MM.1S (cell line): ENCODE measurements at regions not wholly inside any gene's neighbourhood (a gene's known extent, or its start where the extent isn't known, plus 50 kb on each side); places are given as distances from the start of the nearest gene placed in this dataset.

Experiments
- DNase-seq: peaks from one replicate; pipeline ENCODE4 v3.0.0-alpha.2; 2015
- H2AFZ ChIP-seq: fragments of 300-600 bp; sonication (generic); 2 replicates; pipeline ENCODE4 v1.6.0; 2016; ENCODE audit warnings: antibody characterized with exemption, low read length
- H3F3A ChIP-seq: fragments of 300-600 bp; sonication (generic); 2 replicates; pipeline ENCODE4 v1.6.1; 2016; ENCODE audit warnings: mild to moderate bottlenecking, antibody characterized with exemption, low read length, moderate library complexity, mixed read lengths; ENCODE audit not compliant: insufficient read depth
- H3K27ac ChIP-seq: fragments of 300-600 bp; sonication (generic); 2 replicates; pipeline ENCODE4 v1.5.1; 2016; ENCODE audit warnings: mild to moderate bottlenecking, low read length
- H3K27me3 ChIP-seq: fragments of 300-600 bp; sonication (generic); replicated peaks from 2 replicates; pipeline ENCODE4 v1.6.0; 2016; ENCODE audit warnings: low read length; ENCODE audit not compliant: insufficient read depth
- H3K36me3 ChIP-seq: fragments of 300-600 bp; sonication (generic); replicated peaks from 2 replicates; pipeline ENCODE4 v1.6.1; 2016; ENCODE audit warnings: mild to moderate bottlenecking, low read length, mixed read lengths; ENCODE audit not compliant: insufficient read depth
- H3K4me1 ChIP-seq: fragments of 300-600 bp; sonication (generic); 2 replicates; pipeline ENCODE4 v1.6.1; 2016; ENCODE audit warnings: low read length, mixed read lengths
- H3K4me2 ChIP-seq: fragments of 300-600 bp; sonication (generic); 2 replicates; pipeline ENCODE4 v1.6.0; 2016; ENCODE audit warnings: low read depth, low read length
- H3K4me3 ChIP-seq: fragments of 300-600 bp; sonication (generic); 2 replicates; pipeline ENCODE4 v1.5.1; 2016; ENCODE audit warnings: low read length, mixed read lengths
- H3K79me2 ChIP-seq: fragments of 300-600 bp; sonication (generic); 2 replicates; pipeline ENCODE4 v1.6.1; 2016; ENCODE audit warnings: mixed run types, low read length, mixed read lengths
- H3K9ac ChIP-seq: fragments of 300-600 bp; sonication (generic); 2 replicates; pipeline ENCODE4 v1.6.1; 2016; ENCODE audit warnings: low read length, mixed read lengths
- H3K9me2 ChIP-seq: fragments of 300-600 bp; sonication (generic); replicated peaks from 2 replicates; pipeline ENCODE4 v1.6.1; 2016; ENCODE audit warnings: mild to moderate bottlenecking, low read length, mixed read lengths; ENCODE audit not compliant: insufficient read depth
- H3K9me3 ChIP-seq: fragments of 300-600 bp; sonication (generic); replicated peaks from 2 replicates; pipeline ENCODE4 v1.6.1; 2016; ENCODE audit warnings: mild to moderate bottlenecking, low read length, mixed read lengths; ENCODE audit not compliant: insufficient read depth
- H4K20me1 ChIP-seq: fragments of 300-600 bp; sonication (generic); 2 replicates; pipeline ENCODE4 v1.6.1; 2016; ENCODE audit warnings: mild to moderate bottlenecking, low read length, moderate library complexity, mixed read lengths; ENCODE audit not compliant: insufficient read depth
- CTCF ChIP-seq: fragments of 300-600 bp; sonication (generic); IDR thresholded peaks from 2 replicates; pipeline ENCODE4 v1.5.1; 2016; ENCODE audit warnings: antibody characterized with exemption, low read length, mixed read lengths
- EZH2 ChIP-seq: fragments of 300-600 bp; sonication (generic); optimal IDR thresholded peaks from 2 replicates; pipeline ENCODE3; 2017; ENCODE audit warnings: low read depth, mild to moderate bottlenecking, antibody characterized with exemption, low read length, mixed read lengths
- EZH2phosphoT487 ChIP-seq: fragments of 300-600 bp; sonication (generic); IDR thresholded peaks from 2 replicates; pipeline ENCODE4 v1.6.1; 2018; ENCODE audit warnings: antibody characterized with exemption, low read length

GRCh38 chr12:128008341-128008740 is 258.6 kb upstream of the TMEM132C start:
- no peak overlapping the region for H3K27ac ChIP-seq
- H3K36me3 ChIP-seq = no peaks in the 10 kb centered on the region
- no peaks in the 10 kb centered on the region for H3K27me3 ChIP-seq
- H3K9me3 ChIP-seq = no peaks in the 10 kb centered on the region
- no peaks in the 10 kb centered on the region for H3K9me2 ChIP-seq
- H3K79me2 ChIP-seq = no peaks in the 10 kb centered on the region
- H3K4me3 ChIP-seq = no peak overlapping the region
- no peak overlapping the region for H3K4me2 ChIP-seq
- H3K9ac ChIP-seq = no peak overlapping the region
- DNase-seq = no peak
- TF ChIP-seq EZH2phosphoT487 (no peak), CTCF (no peak), EZH2 (no peak)
- no peak overlapping the region for H2AFZ ChIP-seq
- H4K20me1 ChIP-seq = no peaks in the 10 kb centered on the region
- no peaks in the 10 kb centered on the region for H3F3A ChIP-seq
- H3K4me1 ChIP-seq = no peaks in the 10 kb centered on the region

- no peaks in the 10 kb centered on the region for H3K79me2 ChIP-seq
- no peak overlapping the region for H3K4me2 ChIP-seq
Measured at GRCh38 chr12:128009108-128009507, 257.9 kb upstream of the TMEM132C start.

GRCh38 chr12:128012110-128012509 is 254.9 kb upstream of the TMEM132C start:
- no peak overlapping the region for H3K4me3 ChIP-seq
- H3K4me2 ChIP-seq = no peak overlapping the region
- H3K9ac ChIP-seq = no peak overlapping the region
- no peaks in the 10 kb centered on the region for H3K9me3 ChIP-seq
- no peaks in the 10 kb centered on the region for H3K36me3 ChIP-seq
- H3K79me2 ChIP-seq = no peaks in the 10 kb centered on the region
- no peaks in the 10 kb centered on the region for H3K4me1 ChIP-seq
- TF ChIP-seq CTCF (no peak), EZH2 (no peak), EZH2phosphoT487 (no peak)
- H2AFZ ChIP-seq = no peak overlapping the region
- H3K27ac ChIP-seq = no peak overlapping the region
- no peak for DNase-seq
- no peaks in the 10 kb centered on the region for H3F3A ChIP-seq
- no peaks in the 10 kb centered on the region for H3K9me2 ChIP-seq
- H3K27me3 ChIP-seq = no peaks in the 10 kb centered on the region
- H4K20me1 ChIP-seq = no peaks in the 10 kb centered on the region

More at GRCh38 chr12:128009108-128009507, 257.9 kb upstream of the TMEM132C start:
- no peak overlapping the region for H3K27ac ChIP-seq
- H3K27me3 ChIP-seq = no peaks in the 10 kb centered on the region
- no peaks in the 10 kb centered on the region for H3K4me1 ChIP-seq
- H3K9me2 ChIP-seq = no peaks in the 10 kb centered on the region
- DNase-seq = no peak
- no peaks in the 10 kb centered on the region for H3K36me3 ChIP-seq
- no peaks in the 10 kb centered on the region for H3K9me3 ChIP-seq
- no peak overlapping the region for H2AFZ ChIP-seq
- H3K4me3 ChIP-seq = no peak overlapping the region
- H3F3A ChIP-seq = no peaks in the 10 kb centered on the region
- TF ChIP-seq CTCF (no peak), EZH2phosphoT487 (no peak), EZH2 (no peak)
- no peaks in the 10 kb centered on the region for H4K20me1 ChIP-seq
- H3K9ac ChIP-seq = no peak overlapping the region
